ENCODE measurements at regions not wholly inside any gene's neighbourhood (a gene's known extent, or its start where the extent isn't known, plus 50 kb on each side); places are given as distances from the start of the nearest gene placed in this dataset.

GRCh38 chr5:136642976-136643375 is 277.6 kb upstream of the TRPC7 start:
- ATAC-seq (replicated peaks), result no peak
- H3K36me3 Mint-ChIP-seq (ENCODE audit: insufficient read depth), result no peaks in the 10 kb centered on the region
- H3K27me3 Mint-ChIP-seq, result no peaks in the 10 kb centered on the region
- H3K4me3 Mint-ChIP-seq, result no peak overlapping the region
- no peak for DNase-seq
- no peaks in the 10 kb centered on the region for H3K9me3 Mint-ChIP-seq
- H3K4me1 Mint-ChIP-seq (ENCODE audit: low read depth in 2 of 2), result no peaks in the 10 kb centered on the region
- H3K27ac Mint-ChIP-seq, result no peak overlapping the region

- DNase-seq, result no peak
- Mint-ChIP-seq H3K4me3 (no peak overlapping the region), H3K36me3 (ENCODE audit: insufficient read depth) (no peaks in the 10 kb centered on the region), H3K4me1 (ENCODE audit: low read depth in 2 of 2) (no peaks in the 10 kb centered on the region), H3K9me3 (no peaks in the 10 kb centered on the region), H3K27ac (no peak overlapping the region), H3K27me3 (no peaks in the 10 kb centered on the region)
- ATAC-seq (replicated peaks), result no peak
These were observed 274.3 kb upstream of the TRPC7 start for GRCh38 chr5:136639616-136640015.

- Mint-ChIP-seq H3K27ac (no peak overlapping the region), H3K27me3 (no peaks in the 10 kb centered on the region), H3K36me3 (ENCODE audit: insufficient read depth) (no peaks in the 10 kb centered on the region), H3K4me3 (no peak overlapping the region), H3K4me1 (ENCODE audit: low read depth in 2 of 2) (no peaks in the 10 kb centered on the region), H3K9me3 (no peaks in the 10 kb centered on the region)
- ATAC-seq (replicated peaks), result no peak
- no peak for DNase-seq
These were observed 272.7 kb upstream of the TRPC7 start for GRCh38 chr5:136638084-136638483.

- no peak for DNase-seq
- H3K27ac Mint-ChIP-seq, result no peak overlapping the region
- no peaks in the 10 kb centered on the region for H3K9me3 Mint-ChIP-seq
- no peak overlapping the region for H3K4me3 Mint-ChIP-seq
- ATAC-seq (replicated peaks), result no peak
- H3K27me3 Mint-ChIP-seq, result no peaks in the 10 kb centered on the region
- no peaks in the 10 kb centered on the region for H3K4me1 Mint-ChIP-seq (ENCODE audit: low read depth in 2 of 2)
- no peaks in the 10 kb centered on the region for H3K36me3 Mint-ChIP-seq (ENCODE audit: insufficient read depth)
These were observed 270.7 kb upstream of the TRPC7 start for GRCh38 chr5:136636001-136636400.

- H3K4me3 Mint-ChIP-seq, result no peak overlapping the region
- H3K4me1 Mint-ChIP-seq (ENCODE audit: low read depth in 2 of 2), result peaks cover 0 to 2% of the 10 kb centered on the region in 2 donors
- H3K27me3 Mint-ChIP-seq, result no peaks in the 10 kb centered on the region
- no peaks in the 10 kb centered on the region for H3K36me3 Mint-ChIP-seq (ENCODE audit: insufficient read depth)
- no peaks in the 10 kb centered on the region for H3K9me3 Mint-ChIP-seq
- DNase-seq (no peak), ATAC-seq (replicated peaks) (no peak)
- no peak overlapping the region for H3K27ac Mint-ChIP-seq
These were observed 265.8 kb upstream of the TRPC7 start for GRCh38 chr5:136631186-136631585.

GRCh38 chr5:136629125-136629792 is 263.9 kb upstream of the TRPC7 start:
- Mint-ChIP-seq H3K27me3 (no peaks in the 10 kb centered on the region), H3K4me1 (ENCODE audit: low read depth in 2 of 2) (peaks cover 0 to 2% of the 10 kb centered on the region in 2 donors), H3K27ac (no peak overlapping the region), H3K9me3 (no peaks in the 10 kb centered on the region), H3K4me3 (no peak overlapping the region), H3K36me3 (ENCODE audit: insufficient read depth) (no peaks in the 10 kb centered on the region)
- DNase-seq (no peak), ATAC-seq (replicated peaks) (no peak)

- ATAC-seq (replicated peaks), result no peak
- Mint-ChIP-seq H3K4me3 (no peak overlapping the region), H3K9me3 (peaks cover 0 to 2% of the 10 kb centered on the region in 2 donors), H3K4me1 (ENCODE audit: low read depth in 2 of 2) (peaks cover 0 to 2% of the 10 kb centered on the region in 2 donors), H3K27me3 (no peaks in the 10 kb centered on the region), H3K27ac (no peak overlapping the region), H3K36me3 (ENCODE audit: insufficient read depth) (no peaks in the 10 kb centered on the region)
- no peak for DNase-seq
These were observed 261.2 kb upstream of the TRPC7 start for GRCh38 chr5:136626531-136626930.

GRCh38 chr5:136622747-136623146 is 257.4 kb upstream of the TRPC7 start:
- DNase-seq, result no peak
- no peaks in the 10 kb centered on the region for H3K4me1 Mint-ChIP-seq (ENCODE audit: low read depth in 2 of 2)
- no peak for ATAC-seq (replicated peaks)
- no peak overlapping the region for H3K27ac Mint-ChIP-seq
- H3K36me3 Mint-ChIP-seq (ENCODE audit: insufficient read depth), result no peaks in the 10 kb centered on the region
- no peak overlapping the region for H3K4me3 Mint-ChIP-seq
- H3K9me3 Mint-ChIP-seq, result peaks cover 0 to 2% of the 10 kb centered on the region in 2 donors
- no peaks in the 10 kb centered on the region for H3K27me3 Mint-ChIP-seq

- Mint-ChIP-seq H3K36me3 (ENCODE audit: insufficient read depth) (no peaks in the 10 kb centered on the region), H3K4me1 (ENCODE audit: low read depth in 2 of 2) (no peaks in the 10 kb centered on the region), H3K4me3 (no peak overlapping the region), H3K9me3 (peaks cover 0 to 2% of the 10 kb centered on the region in 2 donors), H3K27me3 (no peaks in the 10 kb centered on the region), H3K27ac (no peak overlapping the region)
- no peak for DNase-seq
- no peak for ATAC-seq (replicated peaks)
These were observed 256.4 kb upstream of the TRPC7 start for GRCh38 chr5:136621743-136622142.

- no peak overlapping the region for H3K27ac Mint-ChIP-seq
- H3K27me3 Mint-ChIP-seq, result no peaks in the 10 kb centered on the region
- H3K4me1 Mint-ChIP-seq (ENCODE audit: low read depth in 2 of 2), result no peaks in the 10 kb centered on the region
- no peak overlapping the region for H3K4me3 Mint-ChIP-seq
- DNase-seq (no peak), ATAC-seq (replicated peaks) (no peak)
- no peaks in the 10 kb centered on the region for H3K36me3 Mint-ChIP-seq (ENCODE audit: insufficient read depth)
- H3K9me3 Mint-ChIP-seq, result peaks cover 0 to 2% of the 10 kb centered on the region in 2 donors
These were observed 255.3 kb upstream of the TRPC7 start for GRCh38 chr5:136620621-136621020.

- DNase-seq, result no peak
- H3K36me3 Mint-ChIP-seq (ENCODE audit: insufficient read depth), result no peaks in the 10 kb centered on the region
These were observed 254.7 kb upstream of the TRPC7 start for GRCh38 chr5:136620016-136620419.

GRCh38 chr5:136619556-136619955 is 254.2 kb upstream of the TRPC7 start:
- H3K9me3 Mint-ChIP-seq, result peaks cover 0 to 2% of the 10 kb centered on the region in 2 donors
- no peak overlapping the region for H3K27ac Mint-ChIP-seq
- no peaks in the 10 kb centered on the region for H3K4me1 Mint-ChIP-seq (ENCODE audit: low read depth in 2 of 2)
- no peak for DNase-seq
- H3K4me3 Mint-ChIP-seq, result no peak overlapping the region
- ATAC-seq (replicated peaks), result no peak
- H3K36me3 Mint-ChIP-seq (ENCODE audit: insufficient read depth), result no peaks in the 10 kb centered on the region
- no peaks in the 10 kb centered on the region for H3K27me3 Mint-ChIP-seq

More at GRCh38 chr5:136620016-136620419, 254.7 kb upstream of the TRPC7 start:
- Mint-ChIP-seq H3K27ac (no peak overlapping the region), H3K4me3 (no peak overlapping the region), H3K9me3 (peaks cover 0 to 2% of the 10 kb centered on the region in 2 donors), H3K4me1 (ENCODE audit: low read depth in 2 of 2) (no peaks in the 10 kb centered on the region), H3K27me3 (no peaks in the 10 kb centered on the region)
- ATAC-seq (replicated peaks), result no peak

GRCh38 chr5:136615251-136616119 is 250.1 kb upstream of the TRPC7 start:
- Mint-ChIP-seq H3K9me3 (peaks cover 0 to 2% of the 10 kb centered on the region in 2 donors), H3K27me3 (no peaks in the 10 kb centered on the region), H3K27ac (no peak overlapping the region), H3K4me1 (ENCODE audit: low read depth in 2 of 2) (peaks cover 0 to 5% of the 10 kb centered on the region in 2 donors), H3K36me3 (ENCODE audit: insufficient read depth) (no peaks in the 10 kb centered on the region), H3K4me3 (no peak overlapping the region)
- ATAC-seq (replicated peaks) (no peak), DNase-seq (no peak)

- H3K4me1 Mint-ChIP-seq (ENCODE audit: low read depth in 2 of 2), result peaks cover 0 to 5% of the 10 kb centered on the region in 2 donors
- DNase-seq (no peak), ATAC-seq (replicated peaks) (no peak)
- H3K36me3 Mint-ChIP-seq (ENCODE audit: insufficient read depth), result no peaks in the 10 kb centered on the region
- H3K4me3 Mint-ChIP-seq, result no peak overlapping the region
- peaks cover under 1 to 2% of the 10 kb centered on the region in 2 donors for H3K9me3 Mint-ChIP-seq
- H3K27ac Mint-ChIP-seq, result no peak overlapping the region
- H3K27me3 Mint-ChIP-seq, result no peaks in the 10 kb centered on the region
These were observed 247.9 kb upstream of the TRPC7 start for GRCh38 chr5:136613230-136613629.

All from effector memory CD8-positive, alpha-beta T cell (primary cell).